ENCODE measurements at regions not wholly inside any gene's neighbourhood (a gene's known extent, or its start where the extent isn't known, plus 50 kb on each side); places are given as distances from the start of the nearest gene placed in this dataset.

DNA sequence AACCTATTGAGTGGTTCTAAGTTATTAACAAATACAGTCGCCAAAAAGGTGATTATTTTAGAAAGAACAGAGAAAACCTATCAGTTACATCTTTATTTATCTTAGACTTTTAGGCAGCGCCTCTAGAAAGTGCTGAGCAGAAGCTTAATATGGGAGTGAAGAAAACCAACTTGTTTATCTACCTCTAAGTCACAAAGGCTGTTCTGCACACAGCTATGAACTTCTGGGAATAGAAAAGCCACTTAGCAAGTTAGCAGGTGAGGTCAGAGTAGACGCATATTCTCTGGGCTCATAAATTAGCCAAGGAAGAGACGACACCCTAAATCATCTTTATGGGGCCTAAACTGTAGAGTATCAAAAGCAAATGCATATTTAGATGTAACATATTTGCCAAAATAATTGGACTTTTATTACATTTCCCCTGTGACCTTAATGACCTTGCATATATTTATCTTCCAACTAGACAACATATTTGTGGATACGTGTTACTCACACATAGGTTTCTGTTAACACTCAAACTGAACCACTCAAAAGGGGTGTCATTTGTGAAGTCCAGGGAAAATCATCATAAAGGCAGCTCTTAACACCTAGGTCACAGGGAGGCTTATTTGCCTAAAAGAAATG lies 267.1 kb downstream of the ADGB start:
- DNase-seq (ENCODE audit: low spot score) = no peak

DNA sequence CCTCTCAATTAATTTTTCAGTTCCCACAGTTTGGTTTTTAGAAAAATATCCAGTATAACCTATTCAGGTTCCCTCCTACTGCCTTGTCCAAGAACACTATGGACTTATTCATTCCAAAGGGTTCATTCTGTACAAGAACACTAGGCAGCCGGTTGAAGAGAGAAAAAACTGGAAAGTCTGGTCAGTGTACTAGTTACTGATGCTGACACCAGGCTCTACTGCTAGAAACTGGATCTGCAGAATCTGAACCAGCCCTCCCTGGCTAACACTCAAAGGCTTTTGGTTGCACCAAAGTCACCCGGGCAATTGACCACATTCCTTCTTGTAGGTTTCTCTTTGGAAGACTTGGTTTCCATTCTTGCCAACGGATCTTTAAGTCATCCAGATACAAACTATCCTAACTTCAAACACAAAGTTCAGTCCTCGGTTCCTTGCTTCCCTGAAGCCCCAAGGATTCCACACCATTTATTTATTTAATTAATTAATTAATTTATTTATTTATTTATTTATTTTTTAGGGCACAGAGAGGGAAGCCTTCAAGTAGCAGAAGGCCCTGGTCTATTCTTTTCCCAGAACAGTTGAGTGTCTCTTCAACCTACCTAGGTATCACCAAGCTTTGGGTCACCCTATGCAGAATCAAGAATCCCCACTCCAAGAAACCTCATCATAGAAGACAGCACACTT lies 268.1 kb downstream of the ADGB start:
- no peak for DNase-seq (ENCODE audit: low spot score)

DNA sequence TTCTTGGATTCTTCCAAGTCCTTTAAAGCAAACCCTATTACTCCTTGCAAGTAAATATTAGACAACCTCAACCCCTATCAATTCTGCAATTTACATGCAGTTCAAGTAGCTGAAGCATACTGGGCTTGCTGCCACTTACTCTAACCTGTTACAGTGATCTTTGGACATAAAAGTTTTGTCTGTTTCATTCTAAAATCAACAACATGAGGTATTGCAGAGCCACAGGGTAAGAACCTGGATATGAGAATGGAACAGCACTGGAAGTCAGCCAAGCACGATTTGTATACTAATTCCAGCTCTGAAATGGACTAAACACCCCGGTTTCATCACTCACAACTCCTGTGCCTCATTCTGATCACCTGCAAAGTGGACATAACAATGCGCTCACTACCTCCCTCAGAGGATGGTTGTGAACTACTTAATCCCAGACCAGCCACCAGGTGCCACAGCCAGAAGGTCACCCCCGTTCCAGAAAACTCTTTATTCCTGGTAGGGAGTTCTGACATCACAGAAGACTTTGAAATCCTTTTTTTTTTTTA lies 270.0 kb downstream of the ADGB start:
- no peak for DNase-seq (ENCODE audit: low spot score)

- DNase-seq (ENCODE audit: low spot score) = no peak
These were observed 272.0 kb downstream of the ADGB start for GRCh38 chr6:146870760-146871159.

- no peak for DNase-seq (ENCODE audit: low spot score)
These were observed 273.0 kb downstream of the ADGB start for GRCh38 chr6:146871611-146872425.

- DNase-seq (ENCODE audit: low spot score) = no peak
These were observed 273.6 kb downstream of the ADGB start for GRCh38 chr6:146872426-146872785.

- no peak for DNase-seq (ENCODE audit: low spot score)
These were observed 275.7 kb downstream of the ADGB start for GRCh38 chr6:146874278-146875018.

DNA sequence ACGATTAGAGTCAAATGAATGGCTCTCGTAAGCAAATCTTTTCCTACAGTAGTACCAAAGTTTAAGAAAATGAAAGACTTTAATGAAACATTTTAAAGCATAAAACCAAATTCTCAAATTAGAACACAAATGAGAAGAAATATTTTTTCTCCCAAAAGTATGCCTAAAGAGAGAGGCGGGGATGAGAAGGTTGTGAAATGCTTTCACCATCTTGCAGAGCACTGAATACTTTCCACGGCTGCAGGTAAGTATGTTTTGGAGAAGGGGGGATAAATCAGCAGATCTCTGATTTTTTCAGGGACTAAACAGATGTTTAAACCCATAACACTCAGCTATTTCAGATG lies 277.1 kb downstream of the ADGB start:
- DNase-seq (ENCODE audit: low spot score) = no peak

DNA sequence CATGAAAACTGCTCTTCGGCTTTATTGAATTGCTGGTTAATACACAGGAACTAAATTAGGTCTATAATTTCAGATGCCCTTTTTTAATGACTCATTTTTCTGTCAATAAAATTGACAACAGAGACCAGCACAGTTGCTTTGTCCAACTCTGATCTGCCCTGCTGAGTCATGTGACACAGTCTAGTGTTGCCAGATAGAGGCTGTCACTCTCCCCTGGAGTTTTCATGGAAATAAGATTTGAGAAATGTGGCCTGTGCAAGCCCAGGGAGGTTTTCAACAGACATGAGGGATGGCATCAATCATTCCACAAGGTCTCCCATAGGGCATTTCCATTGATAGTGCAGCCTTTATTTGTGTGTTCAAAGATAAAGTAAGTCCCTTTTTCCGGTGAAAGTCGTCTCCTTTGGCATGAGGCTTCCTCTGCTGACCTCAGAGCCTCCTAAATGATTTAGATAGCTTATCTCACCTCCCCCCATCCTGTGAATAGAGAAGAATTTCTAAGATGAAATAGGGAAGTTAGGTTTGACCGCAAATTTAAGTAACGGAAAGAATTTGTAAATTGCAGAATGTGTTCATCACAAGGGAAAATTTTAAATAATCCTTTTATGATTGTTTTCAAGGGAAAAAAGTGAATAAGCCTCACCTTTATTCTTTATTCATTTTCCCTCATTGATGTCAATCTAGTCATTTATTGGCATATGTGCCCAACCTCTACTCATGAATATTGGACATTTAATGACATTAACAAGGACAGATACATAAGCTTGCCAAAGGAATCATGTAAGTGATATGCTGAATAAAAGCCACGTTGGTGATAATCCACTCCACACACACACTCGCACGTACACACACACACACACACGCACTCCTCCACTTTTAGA lies 277.7 kb downstream of the ADGB start:
- DNase-seq (ENCODE audit: low spot score) = no peak

- DNase-seq (ENCODE audit: low spot score) = no peak
These were observed 279.6 kb downstream of the ADGB start for GRCh38 chr6:146878168-146878951.

- DNase-seq (ENCODE audit: low spot score) = no peak
These were observed 280.2 kb downstream of the ADGB start for GRCh38 chr6:146878952-146879340.

- no peak for DNase-seq (ENCODE audit: low spot score)
These were observed 280.8 kb downstream of the ADGB start for GRCh38 chr6:146879406-146880117.

DNA sequence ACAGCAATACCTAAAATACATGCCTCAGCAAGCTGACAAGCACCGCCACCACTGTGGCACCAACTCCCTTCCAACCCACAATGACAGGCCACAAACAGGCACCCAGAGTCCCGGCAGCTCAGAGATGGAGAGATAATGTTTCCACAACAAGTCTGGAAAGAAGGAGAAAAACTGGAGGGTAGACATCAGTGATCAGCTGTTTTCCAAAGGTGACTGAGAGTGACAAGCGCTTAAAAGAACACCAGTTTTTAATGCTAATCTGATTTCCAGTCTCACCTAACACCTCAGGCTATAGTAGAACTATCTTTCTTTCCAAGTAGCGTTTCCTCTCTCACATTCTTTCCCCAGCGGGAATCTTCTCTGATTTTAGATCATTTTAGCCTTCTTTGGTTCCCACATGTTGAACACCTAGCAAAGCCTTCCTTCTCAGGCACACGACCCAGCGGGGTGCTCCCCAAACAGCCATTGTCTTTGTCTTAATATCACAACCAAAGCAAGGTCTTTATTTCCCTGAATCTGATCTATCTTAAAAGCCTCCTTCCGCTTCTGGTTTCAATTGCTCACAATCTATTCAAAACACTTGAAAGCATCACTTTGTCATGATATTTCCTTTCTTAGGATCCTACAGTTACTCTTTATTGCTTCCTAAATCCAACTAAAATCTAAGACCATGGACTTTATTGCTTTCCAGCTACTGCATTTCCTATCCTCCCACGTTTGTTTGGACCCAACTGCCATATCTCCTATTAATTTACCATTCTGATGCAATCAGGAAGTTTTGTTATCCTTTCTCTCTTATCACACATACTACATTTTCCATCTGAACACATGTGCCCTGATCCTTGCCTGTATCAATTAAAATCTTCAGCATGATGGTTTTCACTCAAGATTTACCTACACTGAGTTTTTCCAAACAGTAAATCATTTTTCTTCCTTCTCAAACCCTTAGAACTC lies 282.7 kb downstream of the ADGB start:
- no peak for DNase-seq (ENCODE audit: low spot score)

DNA sequence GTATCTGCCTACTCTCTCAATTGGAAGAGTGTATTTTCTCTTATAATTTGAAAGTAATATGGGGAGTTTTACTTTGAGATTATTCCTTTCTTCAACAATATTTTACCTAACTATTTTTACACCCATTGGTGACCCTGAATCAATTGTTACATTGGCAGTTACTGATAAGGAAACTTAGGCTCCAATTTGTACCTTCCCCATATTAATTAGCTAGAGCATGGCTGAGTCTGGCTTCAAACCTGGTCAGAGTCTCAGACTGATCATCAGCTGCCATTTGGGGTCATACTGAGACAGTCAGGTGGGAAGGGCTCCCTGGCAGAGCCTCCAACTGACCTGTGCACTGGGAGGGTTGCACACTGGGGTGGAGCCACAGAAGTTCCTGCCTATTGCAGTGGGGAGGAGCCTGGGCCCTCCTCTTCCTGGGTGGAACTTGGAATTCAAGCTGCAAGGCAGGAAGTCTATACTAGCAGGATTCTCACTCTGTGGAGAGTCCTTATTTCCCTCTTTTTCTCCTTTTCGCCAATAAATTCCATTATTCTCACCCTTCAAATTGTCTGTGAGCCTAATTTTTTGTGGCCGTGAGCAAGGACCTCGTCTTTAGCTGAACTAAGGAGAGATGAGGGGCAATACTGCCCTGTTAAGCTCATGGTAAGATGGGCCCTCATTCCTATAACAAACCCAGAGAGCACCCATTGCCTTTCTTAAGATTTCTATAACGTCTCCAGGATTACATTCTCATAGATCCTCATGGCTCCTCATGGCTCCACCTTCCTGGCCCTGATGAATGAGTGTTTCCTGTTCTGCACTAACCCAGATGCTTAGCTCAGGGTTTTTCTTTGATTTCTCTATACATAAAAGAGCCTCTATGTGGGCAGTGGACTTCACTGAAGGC lies 285.1 kb downstream of the ADGB start:
- DNase-seq (ENCODE audit: low spot score) = no peak

DNA sequence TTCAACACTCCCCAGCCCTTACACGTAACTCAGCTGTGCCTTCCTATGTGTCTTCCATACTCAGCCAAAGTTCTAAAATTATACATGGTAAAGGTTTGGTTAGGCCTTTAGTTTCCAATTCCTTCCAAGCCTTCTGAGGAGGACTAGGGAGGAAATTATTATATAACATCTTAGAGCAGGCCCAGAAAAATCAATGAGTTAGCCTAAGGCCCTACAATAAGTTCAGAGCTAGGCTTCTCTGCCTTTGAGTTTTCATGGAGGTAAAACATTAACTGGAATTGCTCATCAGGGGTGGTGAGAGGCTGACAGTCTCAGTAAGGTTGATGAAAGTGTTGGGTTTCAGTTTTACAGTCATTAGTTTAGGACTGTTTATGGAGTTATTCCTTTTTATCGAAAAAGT lies 286.0 kb downstream of the ADGB start:
- peak; percentile 56 for DNase-seq (ENCODE audit: low spot score)

DNA sequence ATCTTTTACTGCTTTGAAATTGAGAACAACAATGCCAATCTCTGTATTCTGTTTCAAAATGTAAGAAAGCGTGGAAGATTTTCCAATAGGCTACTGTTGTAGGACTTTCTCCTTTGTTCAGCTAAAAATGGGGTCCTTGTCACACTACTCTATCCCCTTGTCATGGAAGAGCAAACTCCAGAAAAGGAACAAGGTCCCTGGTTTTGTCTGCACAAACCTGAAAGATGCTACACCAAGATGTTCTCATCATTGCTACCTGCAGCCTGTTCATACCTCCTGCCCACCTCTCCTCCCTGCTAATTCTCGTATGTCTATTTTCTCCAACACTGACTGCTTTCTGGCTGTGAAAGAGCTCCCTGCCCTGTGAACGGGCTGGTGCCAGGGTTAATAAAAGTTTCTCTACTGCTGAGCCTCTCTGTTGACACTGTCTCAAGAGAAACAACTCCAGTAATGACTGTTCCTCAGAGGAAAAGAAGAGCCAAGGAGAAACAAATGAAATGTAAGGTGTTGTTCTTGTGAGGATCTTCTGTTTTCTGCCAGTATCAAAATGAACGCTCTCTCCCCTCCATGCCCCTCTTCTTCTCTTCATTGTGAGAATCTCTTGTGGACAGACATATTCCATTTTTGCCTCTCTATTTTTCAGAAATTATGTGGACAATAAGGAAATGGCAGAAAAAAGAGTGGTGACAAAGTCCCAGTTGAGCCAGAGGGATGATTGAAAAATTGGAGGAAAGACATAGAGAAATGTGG lies 287.1 kb downstream of the ADGB start:
- DNase-seq (ENCODE audit: low spot score) = no peak
